ENCODE measurements at regions not wholly inside any gene's neighbourhood (a gene's known extent, or its start where the extent isn't known, plus 50 kb on each side); places are given as distances from the start of the nearest gene placed in this dataset.
"Not testable (repeated sequence)": the region's sequence is repeated elsewhere in the genome, so short reads cannot be mapped to it uniquely, and the experiment has no call there.

DNA sequence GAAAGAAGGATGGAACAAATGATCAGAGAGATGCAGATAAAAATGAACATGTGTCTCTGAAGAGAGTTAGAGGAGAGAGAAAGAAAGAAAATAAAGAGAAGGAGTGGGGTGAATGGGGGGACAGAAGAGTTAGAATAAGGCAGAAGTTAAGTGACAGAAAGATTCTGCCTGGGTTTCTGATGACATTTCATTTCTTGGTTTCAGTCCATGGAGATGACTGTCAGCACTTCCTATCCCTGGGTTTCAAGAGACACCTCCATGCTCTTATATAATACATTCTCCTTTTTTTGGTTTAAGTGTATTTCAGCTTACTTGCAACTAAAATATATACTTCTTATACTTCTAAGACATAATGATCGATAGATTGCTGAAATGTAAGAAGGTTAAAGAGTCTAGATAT lies 213.0 kb upstream of the IL12B start:
- DNase-seq, result no peak

DNA sequence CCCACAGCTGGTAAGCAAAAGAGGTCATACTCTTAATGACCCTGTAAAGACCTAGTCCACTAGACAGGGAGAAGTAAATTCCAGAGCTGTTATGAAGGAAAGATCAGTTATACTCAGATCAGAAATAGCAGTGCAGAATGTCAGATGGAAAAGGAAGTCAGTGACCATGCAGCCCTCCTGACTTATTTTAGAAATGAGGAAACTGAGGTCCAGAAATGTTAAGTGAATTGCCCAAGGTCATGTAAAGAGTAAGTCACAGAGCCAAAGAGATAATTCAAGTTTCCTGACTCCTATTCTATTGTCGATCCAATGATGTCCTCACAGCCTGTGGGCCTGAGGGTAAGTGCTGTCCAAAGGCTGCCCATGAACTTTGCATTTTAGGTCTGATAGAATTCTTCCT lies 214.9 kb upstream of the IL12B start:
- no peak for DNase-seq

DNA sequence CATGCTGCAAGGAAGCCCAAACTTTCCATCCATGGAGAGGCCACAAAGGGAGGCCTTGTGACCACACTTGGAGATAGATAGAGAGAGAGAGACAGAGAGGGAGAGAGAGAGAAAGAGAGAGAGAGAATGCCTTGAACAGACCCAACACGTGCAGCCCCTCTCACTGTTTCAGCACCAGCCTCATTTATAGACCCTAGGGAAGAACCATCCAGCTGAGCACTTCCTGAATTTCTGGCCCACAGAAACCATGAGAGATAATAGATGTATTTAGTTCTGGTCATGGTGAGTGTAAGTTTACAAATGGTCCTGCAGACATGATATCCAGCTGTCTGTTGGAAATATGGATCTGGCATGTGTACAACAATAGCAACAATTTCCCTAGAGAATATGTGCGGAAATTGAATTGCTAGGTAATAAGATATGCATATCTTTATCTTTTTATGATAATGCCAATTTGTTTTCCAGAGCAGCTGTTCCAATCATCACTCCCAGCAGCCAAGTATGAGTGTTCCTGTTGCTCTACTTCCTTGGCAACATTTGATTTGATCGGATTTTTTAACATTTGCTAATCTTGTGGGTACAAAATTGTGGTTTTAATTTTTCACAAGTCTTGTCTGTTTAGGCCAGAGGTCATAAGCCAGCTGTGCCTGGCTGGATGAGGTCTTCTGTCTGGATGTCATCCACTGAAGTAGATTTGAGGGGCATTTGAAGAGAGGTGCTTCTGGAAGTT lies 217.3 kb upstream of the IL12B start:
- no peak for DNase-seq

DNA sequence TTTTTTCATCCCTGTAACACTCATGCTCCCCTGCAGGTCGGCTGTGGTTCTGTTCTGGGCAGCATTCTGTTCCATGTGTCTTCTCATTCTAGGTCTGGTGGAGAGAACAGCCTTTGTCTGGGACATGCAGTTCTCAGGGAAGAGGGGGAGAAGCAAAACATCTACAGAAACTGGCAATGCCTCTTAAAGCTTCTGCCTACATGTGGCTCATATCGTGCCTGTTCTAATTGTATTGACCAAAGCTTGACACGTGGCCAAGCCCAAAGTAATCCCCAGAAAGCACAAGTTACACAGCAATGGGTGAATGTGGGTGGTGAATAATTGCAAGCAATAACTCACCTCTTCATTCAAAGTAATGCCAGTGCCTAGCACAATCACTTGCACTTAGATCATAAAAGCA lies 218.2 kb upstream of the IL12B start:
- no peak for DNase-seq

GRCh38 chr5:159549046-159549445 lies 218.8 kb upstream of the IL12B start:
- DNase-seq, result no peak

DNA sequence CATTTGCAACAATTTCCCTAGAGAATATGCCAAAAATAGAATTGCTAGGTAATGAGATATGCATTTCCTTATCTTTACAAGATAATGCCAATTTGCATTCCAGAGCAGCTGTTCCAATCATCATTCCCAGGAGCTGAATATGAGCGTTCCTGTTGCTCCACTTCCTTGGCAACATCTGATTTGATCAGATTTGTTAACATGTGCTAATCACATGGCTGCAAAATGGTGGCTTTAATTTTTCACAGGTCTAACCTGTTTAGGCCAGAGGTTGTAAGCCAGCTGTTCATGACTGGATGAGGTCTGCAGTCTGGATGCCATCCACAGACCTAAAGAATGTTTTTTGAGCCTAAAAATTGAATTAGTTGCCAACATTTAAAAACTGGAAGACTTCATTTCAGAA lies 220.7 kb upstream of the IL12B start:
- no peak for DNase-seq

GRCh38 chr5:159552751-159553150 lies 222.5 kb upstream of the IL12B start:
- no peak for DNase-seq

DNA sequence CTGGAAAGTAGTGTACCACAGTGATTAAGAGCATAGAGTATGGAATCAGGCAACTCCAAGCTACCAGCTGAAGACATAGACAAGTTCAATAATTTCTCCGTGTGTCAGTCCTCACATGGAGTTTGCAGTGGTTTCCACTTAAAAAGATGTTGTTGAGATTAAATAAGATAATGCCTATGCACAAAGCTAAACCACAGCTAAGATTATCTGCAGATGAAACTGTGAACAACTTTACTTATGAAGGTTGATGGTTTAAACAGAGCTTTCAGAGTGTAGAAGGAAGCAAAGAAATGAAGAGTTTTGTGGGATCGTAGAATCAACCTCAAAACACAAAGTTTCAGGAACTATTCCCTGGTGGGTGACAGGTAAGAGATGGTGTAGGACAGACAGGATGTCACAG lies 223.5 kb upstream of the IL12B start:
- no peak for DNase-seq

GRCh38 chr5:159555084-159555483 lies 224.8 kb upstream of the IL12B start:
- no peak for DNase-seq

- DNase-seq, result no peak
Observed at GRCh38 chr5:159559337-159559736, 229.1 kb upstream of the IL12B start.

GRCh38 chr5:159560088-159560487 lies 229.8 kb upstream of the IL12B start:
- no peak for DNase-seq

- no peak for DNase-seq
Observed at GRCh38 chr5:159564031-159564430, 233.7 kb upstream of the IL12B start.

DNA sequence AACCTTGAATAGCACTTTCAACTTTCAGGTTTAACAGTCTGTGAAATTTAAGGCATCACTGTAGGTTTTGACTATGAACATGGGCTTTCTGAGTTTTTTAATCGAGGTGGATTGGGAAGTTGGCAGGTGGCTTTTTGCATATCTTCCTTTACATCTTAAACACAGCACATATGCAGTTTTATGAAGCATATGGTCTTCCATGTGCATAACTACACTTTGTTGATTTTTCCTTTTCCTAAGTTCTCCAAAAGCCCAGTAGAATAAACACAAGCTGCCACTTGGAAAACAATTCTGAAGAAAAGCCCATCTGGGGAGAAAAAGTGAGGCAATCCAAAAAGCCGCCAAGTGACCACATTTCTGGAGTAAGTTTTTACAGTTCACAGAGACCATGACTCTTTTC lies 236.5 kb upstream of the IL12B start:
- no peak for DNase-seq

GRCh38 chr5:159567461-159567860 lies 237.2 kb upstream of the IL12B start:
- DNase-seq, result no peak

- no peak for DNase-seq
Observed at GRCh38 chr5:159571501-159572244, 241.4 kb upstream of the IL12B start.

DNA sequence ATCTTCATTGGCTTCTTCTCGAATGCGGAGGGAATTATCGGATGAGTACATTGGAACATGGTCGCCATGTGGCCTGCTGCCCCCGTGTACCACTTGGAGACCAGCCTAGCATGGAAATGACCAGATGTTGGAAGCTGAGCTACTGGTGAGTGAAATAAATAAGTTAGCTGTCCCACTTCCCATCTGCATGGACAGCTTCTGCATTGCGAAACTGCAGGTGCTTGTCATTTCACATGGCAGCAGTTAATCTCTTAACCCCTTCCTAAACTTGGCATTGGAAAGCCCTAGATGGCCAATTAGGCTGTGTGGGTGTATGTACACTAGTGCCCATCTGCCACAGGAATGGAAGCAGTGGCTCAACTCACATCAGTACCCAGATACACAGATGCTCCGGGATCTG lies 246.6 kb upstream of the IL12B start:
- DNase-seq, result no peak

- no peak for DNase-seq
Observed at GRCh38 chr5:159581502-159582249, 251.4 kb upstream of the IL12B start.

- no peak for DNase-seq
Observed at GRCh38 chr5:159582756-159583541, 252.7 kb upstream of the IL12B start.

DNA sequence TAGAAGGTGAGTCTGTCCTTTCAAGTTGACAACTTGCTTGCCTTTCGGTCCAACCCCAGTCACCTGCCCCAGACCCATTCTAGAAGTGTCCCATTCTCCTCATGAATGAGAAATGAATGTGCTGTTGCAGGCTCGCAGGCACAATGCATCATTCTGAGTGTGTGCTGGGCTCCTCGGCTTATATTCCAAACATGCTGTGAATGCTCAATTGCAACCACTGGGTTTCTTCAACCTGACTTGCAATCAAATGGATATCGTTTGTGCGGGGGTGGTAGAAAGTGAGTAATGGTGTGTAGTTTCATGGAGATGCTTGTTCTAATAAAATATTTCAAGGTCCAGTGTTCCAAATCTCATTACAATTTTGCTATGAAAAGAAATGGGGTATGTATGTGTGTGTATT lies 256.6 kb upstream of the IL12B start:
- DNase-seq, result no peak

GRCh38 chr5:159588941-159589340 lies 258.7 kb upstream of the IL12B start:
- no peak for DNase-seq

DNA sequence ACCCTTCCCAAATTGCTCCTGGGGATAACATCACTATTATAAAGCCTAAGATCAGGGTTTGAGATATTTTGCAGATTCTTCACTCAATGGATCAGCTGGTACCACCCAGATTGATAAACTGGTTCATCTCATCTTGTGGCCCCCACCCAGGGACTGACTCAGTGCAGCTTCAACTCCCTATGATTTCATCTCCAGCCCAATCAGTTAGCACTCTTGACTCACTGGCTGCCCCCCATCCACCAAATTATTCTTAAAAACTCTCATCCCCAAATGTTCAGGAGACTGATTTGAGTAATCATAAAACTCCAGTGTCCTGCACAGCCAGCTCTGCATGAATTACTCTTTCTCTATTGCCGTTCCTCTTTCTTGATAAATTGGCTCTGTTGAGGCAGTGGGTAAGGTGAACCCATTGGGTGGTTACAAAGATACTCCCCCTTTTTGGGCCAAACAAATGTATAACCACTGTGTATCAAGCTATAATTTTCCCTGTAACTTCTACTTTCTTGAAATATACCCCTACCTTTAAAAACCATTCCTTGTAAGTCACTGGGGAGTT lies 263.3 kb upstream of the IL12B start:
- DNase-seq, result no peak

- not testable (repeated sequence) for DNase-seq
Observed at GRCh38 chr5:159595561-159595960, 265.3 kb upstream of the IL12B start.

GRCh38 chr5:159601216-159601615 lies 270.9 kb upstream of the IL12B start:
- DNase-seq, result peak; percentile 8
